IPS-20b (cell line): ENCODE measurements at regions not wholly inside any gene's neighbourhood (a gene's known extent, or its start where the extent isn't known, plus 50 kb on each side); places are given as distances from the start of the nearest gene placed in this dataset.
"Not testable (repeated sequence)": the region's sequence is repeated elsewhere in the genome, so short reads cannot be mapped to it uniquely, and the experiment has no call there.

Experiments used
- H3K27ac ChIP-seq: one replicate; pipeline ENCODE4 v1.5.1; 2013; ENCODE audit warnings: low read length
- H3K27me3 ChIP-seq: 2 replicates; pipeline ENCODE4 v1.6.1; 2013; ENCODE audit warnings: mild to moderate bottlenecking, low read length, inconsistent platforms; ENCODE audit not compliant: insufficient read depth
- H3K36me3 ChIP-seq: 2 replicates; pipeline ENCODE4 v1.6.1; 2013; ENCODE audit warnings: low read depth, mild to moderate bottlenecking, inconsistent platforms, low read length, moderate library complexity; ENCODE audit not compliant: insufficient read depth
- H3K4me1 ChIP-seq: 2 replicates; pipeline ENCODE4 v1.6.1; 2013; ENCODE audit warnings: mild to moderate bottlenecking, control low read depth, inconsistent platforms, low read length, moderate library complexity; ENCODE audit not compliant: insufficient read depth
- H3K4me3 ChIP-seq: 2 replicates; pipeline ENCODE4 v1.5.1; 2013; ENCODE audit warnings: mild to moderate bottlenecking, low read length, inconsistent platforms
- H3K9ac ChIP-seq: 2 replicates; pipeline ENCODE4 v1.6.1; 2013; ENCODE audit warnings: low read depth, mild to moderate bottlenecking, inconsistent platforms, low read length, moderate library complexity
- H3K9me3 ChIP-seq: 2 replicates; pipeline ENCODE4 v1.6.1; 2013; ENCODE audit warnings: mild to moderate bottlenecking, low read depth, low read length, inconsistent platforms; ENCODE audit not compliant: insufficient read depth

GRCh38 chr20:39756828-39757227, 794.7 kb downstream of the DHX35 start:
- Histone ChIP-seq H3K27me3 (no peaks in the 10 kb centered on the region), H3K4me3 (no peak overlapping the region), H3K9me3 (no peaks in the 10 kb centered on the region)

GRCh38 chr20:39756369-39756768, 794.2 kb downstream of the DHX35 start:
- Histone ChIP-seq H3K9me3 (no peaks in the 10 kb centered on the region), H3K4me1 (no peaks in the 10 kb centered on the region), H3K9ac (no peak overlapping the region), H3K4me3 (no peak overlapping the region), H3K27me3 (no peaks in the 10 kb centered on the region), H3K36me3 (no peaks in the 10 kb centered on the region), H3K27ac (no peak overlapping the region)

More at GRCh38 chr20:39756828-39757227, 794.7 kb downstream of the DHX35 start:
- Histone ChIP-seq H3K36me3 (no peaks in the 10 kb centered on the region), H3K9ac (no peak overlapping the region), H3K27ac (no peak overlapping the region), H3K4me1 (no peaks in the 10 kb centered on the region)

- no peak overlapping the region for H3K27ac ChIP-seq
- H3K4me3 ChIP-seq = no peak overlapping the region
- H3K9ac ChIP-seq = no peak overlapping the region
- H3K4me1 ChIP-seq = no peaks in the 10 kb centered on the region
- H3K27me3 ChIP-seq = no peaks in the 10 kb centered on the region
- peaks cover 8% of the 10 kb centered on the region; the same call in 1 of the 2 replicates for H3K9me3 ChIP-seq
- H3K36me3 ChIP-seq = no peaks in the 10 kb centered on the region
These were observed 790.2 kb downstream of the DHX35 start for GRCh38 chr20:39752262-39752876.

- H3K4me3 ChIP-seq = no peak overlapping the region
- H3K36me3 ChIP-seq = no peaks in the 10 kb centered on the region
- no peak overlapping the region for H3K27ac ChIP-seq
- H3K9ac ChIP-seq = no peak overlapping the region
- H3K27me3 ChIP-seq = no peaks in the 10 kb centered on the region
- no peaks in the 10 kb centered on the region for H3K4me1 ChIP-seq
- peaks cover 8% of the 10 kb centered on the region; the same call in 1 of the 2 replicates for H3K9me3 ChIP-seq
These were observed 789.5 kb downstream of the DHX35 start for GRCh38 chr20:39751557-39752137.

- no peaks in the 10 kb centered on the region for H3K36me3 ChIP-seq
- peaks cover 8% of the 10 kb centered on the region; the same call in 1 of the 2 replicates for H3K9me3 ChIP-seq
- H3K9ac ChIP-seq = no peak overlapping the region
- H3K27ac ChIP-seq = no peak overlapping the region
- no peaks in the 10 kb centered on the region for H3K4me1 ChIP-seq
- no peak overlapping the region for H3K4me3 ChIP-seq
- H3K27me3 ChIP-seq = no peaks in the 10 kb centered on the region
These were observed 783.2 kb downstream of the DHX35 start for GRCh38 chr20:39745380-39745779.

- Histone ChIP-seq H3K36me3 (no peaks in the 10 kb centered on the region), H3K4me1 (no peaks in the 10 kb centered on the region; the same call in 1 of the 2 replicates), H3K9me3 (no peaks in the 10 kb centered on the region), H3K4me3 (no peak overlapping the region), H3K27ac (no peak overlapping the region), H3K9ac (no peak overlapping the region), H3K27me3 (no peaks in the 10 kb centered on the region)
These were observed 776.5 kb downstream of the DHX35 start for GRCh38 chr20:39738651-39739050.

- H3K27me3 ChIP-seq = no peaks in the 10 kb centered on the region
- no peak overlapping the region for H3K9ac ChIP-seq
- no peaks in the 10 kb centered on the region; the same call in 1 of the 2 replicates for H3K4me1 ChIP-seq
- H3K36me3 ChIP-seq = no peaks in the 10 kb centered on the region
- H3K9me3 ChIP-seq = peaks cover 10% of the 10 kb centered on the region
- no peak overlapping the region for H3K4me3 ChIP-seq
- no peak overlapping the region for H3K27ac ChIP-seq
These were observed 774.5 kb downstream of the DHX35 start for GRCh38 chr20:39736434-39737327.

- H3K4me1 ChIP-seq, H3K27me3 ChIP-seq, H3K36me3 ChIP-seq, H3K9ac ChIP-seq, H3K27ac ChIP-seq, H3K4me3 ChIP-seq: not testable (repeated sequence)
- H3K9me3 ChIP-seq = peaks cover 25% of the 10 kb centered on the region
These were observed 763.4 kb downstream of the DHX35 start for GRCh38 chr20:39725513-39725912.

- no peaks in the 10 kb centered on the region for H3K36me3 ChIP-seq
These were observed 757.1 kb downstream of the DHX35 start for GRCh38 chr20:39719293-39719692.

GRCh38 chr20:39717936-39718335, 755.8 kb downstream of the DHX35 start:
- no peak overlapping the region for H3K9ac ChIP-seq
- no peaks in the 10 kb centered on the region for H3K9me3 ChIP-seq
- no peak overlapping the region for H3K27ac ChIP-seq
- H3K4me3 ChIP-seq = no peak overlapping the region
- no peaks in the 10 kb centered on the region for H3K27me3 ChIP-seq
- no peaks in the 10 kb centered on the region for H3K36me3 ChIP-seq
- no peaks in the 10 kb centered on the region for H3K4me1 ChIP-seq

More at GRCh38 chr20:39719293-39719692, 757.1 kb downstream of the DHX35 start:
- Histone ChIP-seq H3K9ac (no peak overlapping the region), H3K27me3 (no peaks in the 10 kb centered on the region), H3K27ac (no peak overlapping the region), H3K4me3 (no peak overlapping the region), H3K4me1 (no peaks in the 10 kb centered on the region), H3K9me3 (no peaks in the 10 kb centered on the region)

GRCh38 chr20:39716796-39717341, 754.7 kb downstream of the DHX35 start:
- no peaks in the 10 kb centered on the region for H3K4me1 ChIP-seq
- H3K27me3 ChIP-seq = no peaks in the 10 kb centered on the region
- H3K4me3 ChIP-seq = no peak overlapping the region
- H3K9ac ChIP-seq = no peak overlapping the region
- H3K9me3 ChIP-seq = no peaks in the 10 kb centered on the region
- no peak overlapping the region for H3K27ac ChIP-seq
- H3K36me3 ChIP-seq = no peaks in the 10 kb centered on the region
